ENCODE measurements at regions not wholly inside any gene's neighbourhood (a gene's known extent, or its start where the extent isn't known, plus 50 kb on each side); places are given as distances from the start of the nearest gene placed in this dataset.

DNA sequence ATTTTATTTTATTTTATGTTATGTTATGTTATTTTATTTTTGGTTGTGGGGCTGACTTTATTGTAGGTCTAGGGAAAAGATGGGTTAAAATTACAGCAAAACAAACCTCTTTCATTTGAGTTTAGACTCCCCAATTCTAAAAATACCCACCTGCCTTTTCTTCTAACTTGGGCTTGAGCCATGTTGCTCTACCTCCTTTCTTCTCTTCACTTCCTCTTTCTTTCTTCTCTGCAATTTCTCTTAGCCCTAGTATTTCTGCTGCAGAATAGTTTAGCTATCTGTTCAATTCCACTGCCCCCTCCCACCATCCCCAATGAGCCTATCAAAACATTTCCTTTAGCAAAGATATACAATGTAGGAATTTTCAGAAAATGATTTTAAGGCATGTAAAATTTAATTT lies 653.3 kb downstream of the ARAP2 start:
- TF ChIP-seq, protein P1, sequence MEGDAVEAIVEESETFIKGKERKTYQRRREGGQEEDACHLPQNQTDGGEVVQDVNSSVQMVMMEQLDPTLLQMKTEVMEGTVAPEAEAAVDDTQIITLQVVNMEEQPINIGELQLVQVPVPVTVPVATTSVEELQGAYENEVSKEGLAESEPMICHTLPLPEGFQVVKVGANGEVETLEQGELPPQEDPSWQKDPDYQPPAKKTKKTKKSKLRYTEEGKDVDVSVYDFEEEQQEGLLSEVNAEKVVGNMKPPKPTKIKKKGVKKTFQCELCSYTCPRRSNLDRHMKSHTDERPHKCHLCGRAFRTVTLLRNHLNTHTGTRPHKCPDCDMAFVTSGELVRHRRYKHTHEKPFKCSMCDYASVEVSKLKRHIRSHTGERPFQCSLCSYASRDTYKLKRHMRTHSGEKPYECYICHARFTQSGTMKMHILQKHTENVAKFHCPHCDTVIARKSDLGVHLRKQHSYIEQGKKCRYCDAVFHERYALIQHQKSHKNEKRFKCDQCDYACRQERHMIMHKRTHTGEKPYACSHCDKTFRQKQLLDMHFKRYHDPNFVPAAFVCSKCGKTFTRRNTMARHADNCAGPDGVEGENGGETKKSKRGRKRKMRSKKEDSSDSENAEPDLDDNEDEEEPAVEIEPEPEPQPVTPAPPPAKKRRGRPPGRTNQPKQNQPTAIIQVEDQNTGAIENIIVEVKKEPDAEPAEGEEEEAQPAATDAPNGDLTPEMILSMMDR (IDR thresholded peaks at IDR 0.05; ENCODE audit: insufficient read depth, low read length, poor library complexity, severe bottlenecking): no peak
- Histone ChIP-seq H3K36me3 (ENCODE audit: control insufficient read depth, insufficient read depth, low read length) (no peaks in the 10 kb centered on the region), H3K27me3 (replicated peaks; ENCODE audit: control insufficient read depth, insufficient read depth, low read length) (no peaks in the 10 kb centered on the region), H3K4me3 (replicated peaks; ENCODE audit: low read depth, low read length) (no peak overlapping the region)
- DNase-seq (ENCODE audit: extremely low read depth, insufficient read length): no peak

DNA sequence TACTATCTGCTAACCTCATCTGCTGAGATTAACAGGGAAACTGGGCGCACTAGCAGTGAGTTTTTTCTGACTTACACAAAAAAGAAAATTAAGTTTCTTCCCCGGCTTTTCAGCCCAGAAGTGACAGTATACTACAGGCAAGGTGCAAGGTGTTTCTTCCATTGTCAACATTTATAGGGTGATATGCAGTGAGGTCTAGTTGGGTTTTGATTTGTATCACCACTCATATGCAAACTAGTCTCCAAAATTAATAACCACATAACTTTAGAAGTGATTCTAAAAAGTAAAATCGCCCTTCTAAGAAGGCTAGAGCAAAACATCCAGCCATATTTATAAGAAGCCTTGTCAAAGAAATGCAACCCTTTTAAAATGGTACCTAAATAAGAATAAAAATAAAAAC lies 640.1 kb downstream of the ARAP2 start:
- no peak for DNase-seq (ENCODE audit: extremely low read depth, insufficient read length)
- H3K4me3 ChIP-seq (replicated peaks; ENCODE audit: low read depth, low read length): no peak overlapping the region
- TF ChIP-seq, protein P1 (IDR thresholded peaks at IDR 0.05; ENCODE audit: insufficient read depth, low read length, poor library complexity, severe bottlenecking): no peak
- H3K36me3 ChIP-seq (ENCODE audit: control insufficient read depth, insufficient read depth, low read length): no peaks in the 10 kb centered on the region
- no peaks in the 10 kb centered on the region for H3K27me3 ChIP-seq (replicated peaks; ENCODE audit: control insufficient read depth, insufficient read depth, low read length)

DNA sequence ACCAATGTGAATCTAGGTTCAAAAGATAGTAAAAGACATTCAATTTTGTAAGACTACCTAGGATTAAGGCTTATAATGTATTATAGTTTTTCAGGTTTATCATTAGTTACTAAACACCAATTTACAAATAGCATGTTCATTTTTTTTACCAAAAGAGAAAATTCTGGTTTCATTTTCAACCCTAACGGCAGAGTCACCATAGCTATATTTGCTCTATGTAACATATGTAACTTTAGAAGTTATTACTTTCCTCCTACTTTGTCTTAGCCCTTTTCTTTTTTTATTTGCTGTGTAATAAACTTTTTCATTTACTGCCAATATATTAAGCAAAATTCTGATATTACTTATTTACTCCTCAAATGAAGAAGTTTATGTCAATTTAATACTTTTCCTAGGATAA lies 639.6 kb downstream of the ARAP2 start:
- TF ChIP-seq, protein P1 (IDR thresholded peaks at IDR 0.05; ENCODE audit: insufficient read depth, low read length, poor library complexity, severe bottlenecking): no peak
- Histone ChIP-seq H3K36me3 (ENCODE audit: control insufficient read depth, insufficient read depth, low read length) (no peaks in the 10 kb centered on the region), H3K27me3 (replicated peaks; ENCODE audit: control insufficient read depth, insufficient read depth, low read length) (no peaks in the 10 kb centered on the region), H3K4me3 (replicated peaks; ENCODE audit: low read depth, low read length) (no peak overlapping the region)
- no peak for DNase-seq (ENCODE audit: extremely low read depth, insufficient read length)

DNA sequence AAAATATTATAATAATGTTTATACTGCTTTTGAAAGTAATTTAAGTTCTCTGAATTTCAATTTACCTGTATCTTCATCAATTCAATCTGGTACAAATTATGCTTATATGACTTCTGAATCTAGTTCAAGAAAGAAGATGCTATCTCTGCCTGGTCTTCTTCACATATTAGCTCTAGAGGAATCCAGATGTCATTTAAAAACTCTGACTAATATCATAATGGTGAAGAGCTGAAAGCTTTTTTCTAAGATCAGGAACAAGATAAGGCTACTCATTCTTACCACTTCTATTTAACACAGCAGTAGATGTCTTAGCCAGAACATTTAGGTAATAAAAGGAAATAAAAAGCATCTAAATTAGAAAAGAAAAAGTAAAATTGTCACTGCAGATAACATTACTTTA lies 636.1 kb downstream of the ARAP2 start:
- TF ChIP-seq, protein P1 (IDR thresholded peaks at IDR 0.05; ENCODE audit: insufficient read depth, low read length, poor library complexity, severe bottlenecking): no peak
- DNase-seq (ENCODE audit: extremely low read depth, insufficient read length): no peak
- no peaks in the 10 kb centered on the region for H3K36me3 ChIP-seq (ENCODE audit: control insufficient read depth, insufficient read depth, low read length)
- H3K4me3 ChIP-seq (replicated peaks; ENCODE audit: low read depth, low read length): no peak overlapping the region
- no peaks in the 10 kb centered on the region for H3K27me3 ChIP-seq (replicated peaks; ENCODE audit: control insufficient read depth, insufficient read depth, low read length)

DNA sequence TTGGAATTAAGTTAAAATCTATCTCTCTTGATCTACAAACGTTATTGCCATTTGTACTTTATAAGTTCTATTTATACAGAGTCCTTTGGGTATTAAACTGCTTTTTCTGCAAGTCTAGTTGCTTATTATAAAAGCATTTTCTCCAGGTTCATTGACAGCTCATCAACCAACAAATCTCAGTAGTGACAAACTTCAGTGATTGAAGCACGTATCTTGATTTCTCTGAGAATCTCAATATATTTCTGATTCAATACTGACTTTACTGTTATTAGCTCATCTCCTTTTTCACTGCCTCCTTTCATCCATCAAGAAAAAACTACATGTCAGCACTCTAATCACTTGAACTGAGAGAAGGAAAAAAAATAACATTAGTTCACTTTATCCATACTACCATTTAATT lies 630.2 kb downstream of the ARAP2 start:
- no peak overlapping the region for H3K4me3 ChIP-seq (replicated peaks; ENCODE audit: low read depth, low read length)
- H3K27me3 ChIP-seq (replicated peaks; ENCODE audit: control insufficient read depth, insufficient read depth, low read length): no peaks in the 10 kb centered on the region
- DNase-seq (ENCODE audit: extremely low read depth, insufficient read length): no peak
- H3K36me3 ChIP-seq (ENCODE audit: control insufficient read depth, insufficient read depth, low read length): no peaks in the 10 kb centered on the region
- TF ChIP-seq, protein P1 (IDR thresholded peaks at IDR 0.05; ENCODE audit: insufficient read depth, low read length, poor library complexity, severe bottlenecking): no peak

DNA sequence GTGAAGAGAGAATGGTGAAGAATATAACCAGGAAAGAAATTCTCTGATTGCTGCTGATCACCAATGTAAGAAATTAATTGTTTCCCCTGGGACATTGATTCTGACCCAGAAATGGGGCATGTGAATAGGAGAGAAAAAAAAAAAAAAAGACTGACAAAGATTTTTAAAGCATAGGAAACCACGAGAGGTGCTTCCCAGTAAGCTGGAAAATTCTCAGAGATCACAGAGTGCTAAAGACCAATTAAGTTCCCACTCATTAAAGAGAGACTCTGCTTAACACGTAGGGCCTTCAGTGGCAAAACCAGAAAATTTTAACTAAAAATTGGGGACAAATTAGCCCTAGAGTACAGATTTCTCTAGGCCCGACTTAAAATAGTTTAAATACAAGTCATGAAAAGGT lies 604.4 kb downstream of the ARAP2 start:
- Histone ChIP-seq H3K27me3 (replicated peaks; ENCODE audit: control insufficient read depth, insufficient read depth, low read length) (no peaks in the 10 kb centered on the region), H3K4me3 (replicated peaks; ENCODE audit: low read depth, low read length) (no peak overlapping the region), H3K36me3 (ENCODE audit: control insufficient read depth, insufficient read depth, low read length) (no peaks in the 10 kb centered on the region)
- DNase-seq (ENCODE audit: extremely low read depth, insufficient read length): no peak
- TF ChIP-seq, protein P1 (IDR thresholded peaks at IDR 0.05; ENCODE audit: insufficient read depth, low read length, poor library complexity, severe bottlenecking): no peak
